Natural killer cell treated with Interleukin-12 subunit alpha and Interleukin-12 subunit beta and Interleukin-15 and Interleukin-18, amount 100 ng/mL, for 72 hours (primary cell): ENCODE measurements at regions not wholly inside any gene's neighbourhood (a gene's known extent, or its start where the extent isn't known, plus 50 kb on each side); places are given as distances from the start of the nearest gene placed in this dataset.
"Not testable (repeated sequence)": the region's sequence is repeated elsewhere in the genome, so short reads cannot be mapped to it uniquely, and the experiment has no call there.

Experiments
- ATAC-seq, 2 donors: fragments of 150-1000 bp; cut with Tn5 transposase in 1 of 2; sonication (Bioruptor Pico), chemical (Tn5 transposase) in 1 of 2; 2 replicates each; pipeline ENCODE4 v1.10.0; 2021
- DNase-seq: peaks from one replicate; pipeline ENCODE4 v3.0.0; 2022; ENCODE audit warnings: low spot score
- H3K27ac Mint-ChIP-seq, 2 donors: 1 replicate in 1 of 2; 2 replicates in 1 of 2; pipeline ENCODE4 v1.8.0; 2022; ENCODE audit warnings: mixed read lengths in 2 of 2, mild to moderate bottlenecking in 1 of 2, moderate library complexity in 1 of 2
- H3K27me3 Mint-ChIP-seq, 2 donors: 1 replicate in 1 of 2; 2 replicates in 1 of 2; pipeline ENCODE4 v1.8.0; 2022; ENCODE audit warnings: mixed read lengths in 2 of 2
- H3K36me3 Mint-ChIP-seq: one replicate; pipeline ENCODE4 v1.8.0; 2022; ENCODE audit warnings: mixed read lengths
- H3K4me1 Mint-ChIP-seq, 2 donors: 1 replicate in 1 of 2; 2 replicates in 1 of 2; pipeline ENCODE4 v1.8.0; 2022; ENCODE audit warnings: low read depth in 2 of 2, mixed read lengths in 2 of 2, mild to moderate bottlenecking in 1 of 2
- H3K4me3 Mint-ChIP-seq: one replicate; pipeline ENCODE4 v1.8.0; 2022; ENCODE audit warnings: mixed read lengths
- H3K9me3 Mint-ChIP-seq: 2 replicates; pipeline ENCODE4 v1.8.0; 2022; ENCODE audit warnings: mixed read lengths

DNA sequence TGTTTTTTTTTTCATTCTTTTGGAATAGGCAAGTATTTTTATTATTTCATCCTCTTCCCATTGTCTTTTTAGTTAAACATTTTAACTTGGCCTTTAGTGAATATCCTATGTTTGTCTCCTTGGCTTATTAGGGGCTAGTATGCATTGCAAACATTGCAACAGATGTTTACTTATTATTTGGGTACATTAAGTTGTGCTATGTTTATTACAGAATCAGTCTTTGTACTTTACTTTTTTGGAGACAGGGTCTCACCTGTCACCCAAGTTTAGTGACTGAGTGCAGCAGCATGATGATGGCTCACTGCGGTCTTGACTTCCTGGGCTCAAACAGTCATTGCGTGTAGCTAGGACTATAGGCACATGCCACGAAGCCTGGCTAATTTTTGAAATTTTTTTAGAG lies 51.1 kb upstream of the NUDT6 start:
- Mint-ChIP-seq H3K4me3 (no peak overlapping the region), H3K9me3 (no peaks in the 10 kb centered on the region), H3K27me3 (no peaks in the 10 kb centered on the region)

GRCh38 chr4:122976111-122976510 lies 53.7 kb upstream of the NUDT6 start:
- peaks cover 18% of the 10 kb centered on the region for H3K36me3 Mint-ChIP-seq
- no peaks in the 10 kb centered on the region for H3K9me3 Mint-ChIP-seq
- H3K4me3 Mint-ChIP-seq: no peak overlapping the region
- no peak overlapping the region for H3K27ac Mint-ChIP-seq
- DNase-seq (no peak), ATAC-seq (no peak)
- no peaks in the 10 kb centered on the region for H3K27me3 Mint-ChIP-seq
- H3K4me1 Mint-ChIP-seq: no peaks in the 10 kb centered on the region

More for the DNA sequence above, 51.1 kb upstream of the NUDT6 start:
- no peak overlapping the region for H3K27ac Mint-ChIP-seq
- DNase-seq (no peak), ATAC-seq (no peak)
- H3K36me3 Mint-ChIP-seq: peaks cover 6% of the 10 kb centered on the region
- H3K4me1 Mint-ChIP-seq: peaks cover 0 to 2% of the 10 kb centered on the region in 2 donors

GRCh38 chr4:122977103-122977502 lies 54.7 kb upstream of the NUDT6 start:
- Mint-ChIP-seq H3K27ac (no peak overlapping the region), H3K36me3 (peaks cover 18% of the 10 kb centered on the region), H3K27me3 (no peaks in the 10 kb centered on the region), H3K4me1 (no peaks in the 10 kb centered on the region), H3K4me3 (no peak overlapping the region), H3K9me3 (no peaks in the 10 kb centered on the region)
- DNase-seq: no peak
- no peak for ATAC-seq

GRCh38 chr4:122978109-122978508 lies 55.7 kb upstream of the NUDT6 start:
- H3K4me1 Mint-ChIP-seq: peaks cover 0 to 1% of the 10 kb centered on the region in 2 donors
- no peak overlapping the region for H3K27ac Mint-ChIP-seq
- peaks cover 18% of the 10 kb centered on the region for H3K36me3 Mint-ChIP-seq
- H3K9me3 Mint-ChIP-seq: no peaks in the 10 kb centered on the region
- DNase-seq (no peak), ATAC-seq (no peak)
- H3K4me3 Mint-ChIP-seq: no peak overlapping the region
- H3K27me3 Mint-ChIP-seq: no peaks in the 10 kb centered on the region

DNA sequence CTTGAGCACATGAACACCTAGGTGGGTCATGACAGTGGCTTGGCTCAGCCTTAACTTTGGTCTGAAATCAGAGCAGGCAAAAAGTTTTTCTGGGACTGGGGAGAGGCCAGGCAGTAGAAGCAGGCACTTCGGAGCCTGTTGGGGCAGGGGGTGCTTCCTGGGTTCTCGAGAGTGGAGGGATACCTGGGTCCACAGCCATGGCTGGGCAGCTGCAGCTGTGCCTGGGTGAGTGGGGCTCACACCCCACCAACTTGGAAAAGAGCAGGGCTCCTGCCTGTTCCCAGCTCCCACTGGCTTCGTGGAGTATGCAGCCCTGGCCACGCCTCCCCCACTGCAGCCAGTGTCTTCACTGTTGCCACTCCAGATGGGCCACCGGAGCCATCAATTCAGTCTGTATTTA lies 56.4 kb upstream of the NUDT6 start:
- H3K4me1 Mint-ChIP-seq: peaks cover 2 to 6% of the 10 kb centered on the region in 2 donors
- H3K36me3 Mint-ChIP-seq: peaks cover 24% of the 10 kb centered on the region
- DNase-seq: no peak
- no peaks in the 10 kb centered on the region for H3K27me3 Mint-ChIP-seq
- H3K4me3 Mint-ChIP-seq: no peak overlapping the region
- H3K9me3 Mint-ChIP-seq: peaks cover 3% of the 10 kb centered on the region
- no peak overlapping the region for H3K27ac Mint-ChIP-seq
- ATAC-seq: peak in 1 of 2 donors; percentile 24

DNA sequence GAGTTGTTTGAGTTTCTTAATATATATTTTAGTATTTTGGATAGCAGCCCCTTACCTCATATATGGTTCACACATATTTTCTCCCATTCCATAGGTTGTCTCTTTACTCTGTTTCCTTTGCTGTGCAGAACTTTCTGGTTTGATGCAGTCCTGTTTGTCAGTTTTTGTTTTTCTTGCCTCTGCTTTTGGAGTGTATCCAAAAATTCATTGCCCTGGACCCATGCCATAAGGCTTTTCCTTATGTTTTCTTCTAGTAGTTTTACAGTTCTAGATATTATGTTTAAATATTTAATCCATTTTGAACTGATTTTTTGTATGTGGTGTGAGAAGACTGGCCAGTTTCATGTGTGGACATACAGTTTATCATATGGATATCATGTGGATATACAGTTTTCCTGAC lies 58.5 kb upstream of the NUDT6 start:
- H3K27ac Mint-ChIP-seq: no peak overlapping the region

GRCh38 chr4:122988696-122989095 lies 66.3 kb upstream of the NUDT6 start:
- peaks cover 25% of the 10 kb centered on the region for H3K9me3 Mint-ChIP-seq
- no peaks in the 10 kb centered on the region for H3K27me3 Mint-ChIP-seq
- peaks cover under 1 to 5% of the 10 kb centered on the region in 2 donors for H3K4me1 Mint-ChIP-seq
- ATAC-seq (no peak), DNase-seq (no peak)
- H3K36me3 Mint-ChIP-seq: peaks cover 57% of the 10 kb centered on the region
- no peak overlapping the region for H3K4me3 Mint-ChIP-seq
- H3K27ac Mint-ChIP-seq: no peak overlapping the region

More for the DNA sequence above, 58.5 kb upstream of the NUDT6 start:
- H3K36me3 Mint-ChIP-seq: peaks cover 36% of the 10 kb centered on the region
- DNase-seq (no peak), ATAC-seq (no peak)
- H3K27me3 Mint-ChIP-seq: no peaks in the 10 kb centered on the region
- H3K4me1 Mint-ChIP-seq: peaks cover 2 to 11% of the 10 kb centered on the region in 2 donors
- H3K9me3 Mint-ChIP-seq: peaks cover 8% of the 10 kb centered on the region
- no peak overlapping the region for H3K4me3 Mint-ChIP-seq

DNA sequence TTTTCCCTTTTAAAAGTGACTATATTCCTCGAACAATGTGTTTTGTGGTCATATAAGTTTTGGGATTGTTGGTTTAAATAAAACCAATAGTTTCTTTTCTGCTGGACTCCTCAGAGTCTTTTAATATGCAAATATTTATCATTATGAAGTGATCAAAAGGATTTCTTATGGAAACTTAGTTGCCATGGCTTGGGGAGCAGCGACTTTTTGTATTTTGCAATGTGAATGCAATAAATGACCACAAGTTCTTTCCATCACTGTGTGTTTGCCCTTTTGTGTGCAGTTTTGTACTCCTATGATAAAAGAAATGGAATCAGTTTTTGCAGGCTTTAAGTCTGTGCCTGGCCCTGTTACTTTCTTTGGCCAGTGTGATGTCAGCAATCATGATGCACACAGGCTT lies 68.5 kb upstream of the NUDT6 start:
- Mint-ChIP-seq H3K9me3 (peaks cover 19% of the 10 kb centered on the region), H3K27me3 (no peaks in the 10 kb centered on the region), H3K4me3 (no peak overlapping the region), H3K27ac (no peak overlapping the region), H3K4me1 (peaks cover 0 to 1% of the 10 kb centered on the region in 2 donors), H3K36me3 (peaks cover 38% of the 10 kb centered on the region)
- DNase-seq (no peak), ATAC-seq (no peak)

DNA sequence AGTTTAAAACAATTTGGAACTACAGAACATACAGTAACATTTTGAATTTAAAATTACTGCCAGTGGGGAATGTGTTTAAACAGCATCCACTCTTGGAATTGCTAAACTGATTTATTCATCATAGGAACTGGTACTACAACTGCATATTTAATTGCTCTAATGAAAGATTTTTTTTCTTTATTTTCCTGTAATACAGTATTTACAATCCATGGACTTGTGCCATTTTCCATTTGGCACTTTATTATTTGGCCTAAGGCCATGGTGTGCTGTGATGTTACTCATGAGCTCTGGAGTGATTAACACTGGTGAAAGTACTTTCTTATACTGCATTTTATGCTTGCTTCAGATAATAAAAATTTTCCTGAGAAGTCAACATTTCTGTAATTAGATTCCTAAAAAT lies 69.7 kb upstream of the NUDT6 start:
- Mint-ChIP-seq H3K4me3 (no peak overlapping the region), H3K27ac (no peak overlapping the region), H3K4me1 (peaks cover 5 to 7% of the 10 kb centered on the region in 2 donors), H3K9me3 (peaks cover 16% of the 10 kb centered on the region), H3K36me3 (peaks cover 27% of the 10 kb centered on the region), H3K27me3 (no peaks in the 10 kb centered on the region)
- ATAC-seq (no peak), DNase-seq (no peak)

DNA sequence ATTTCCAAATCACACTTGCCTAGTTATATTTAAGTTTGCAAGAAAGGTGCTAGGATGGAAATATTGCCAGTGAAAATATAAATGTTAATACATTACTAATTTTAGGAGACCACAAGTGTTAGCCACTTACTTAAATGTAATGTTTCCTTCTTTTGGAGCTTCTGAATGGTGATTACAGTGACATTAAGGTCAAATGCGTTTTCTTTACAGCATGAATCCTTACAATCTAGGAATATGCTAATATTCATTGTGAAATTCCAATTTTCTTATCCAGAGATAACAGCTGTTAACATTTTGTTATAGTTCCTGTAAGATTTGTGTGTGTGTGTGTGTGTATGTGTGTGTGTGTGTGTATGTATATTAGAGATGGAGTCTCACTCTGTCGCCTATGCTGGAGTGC lies 70.2 kb upstream of the NUDT6 start:
- H3K36me3 Mint-ChIP-seq: peaks cover 21% of the 10 kb centered on the region

GRCh38 chr4:122996350-122996749 lies 74.0 kb upstream of the NUDT6 start:
- Mint-ChIP-seq H3K4me3 (no peak overlapping the region), H3K36me3 (peaks cover 5% of the 10 kb centered on the region), H3K27ac (no peak overlapping the region), H3K27me3 (no peaks in the 10 kb centered on the region), H3K9me3 (peaks cover 3% of the 10 kb centered on the region), H3K4me1 (peaks cover 11 to 16% of the 10 kb centered on the region in 2 donors)
- no peak for DNase-seq
- ATAC-seq: no peak

More for the DNA sequence above, 70.2 kb upstream of the NUDT6 start:
- H3K27ac Mint-ChIP-seq: no peak overlapping the region
- ATAC-seq: no peak
- no peaks in the 10 kb centered on the region for H3K27me3 Mint-ChIP-seq
- DNase-seq: no peak
- peaks cover 12% of the 10 kb centered on the region for H3K9me3 Mint-ChIP-seq
- H3K4me3 Mint-ChIP-seq: no peak overlapping the region
- peaks cover 6 to 12% of the 10 kb centered on the region in 2 donors for H3K4me1 Mint-ChIP-seq

- Mint-ChIP-seq H3K27ac (no peak overlapping the region), H3K4me3 (no peak overlapping the region), H3K27me3 (no peaks in the 10 kb centered on the region), H3K9me3 (peaks cover 3% of the 10 kb centered on the region), H3K4me1 (peaks cover 11 to 16% of the 10 kb centered on the region in 2 donors), H3K36me3 (peaks cover 7% of the 10 kb centered on the region)
- DNase-seq (no peak), ATAC-seq (peak in 1 of 2 donors; percentile 63)
Measured at GRCh38 chr4:122997463-122998101, 75.2 kb upstream of the NUDT6 start.

DNA sequence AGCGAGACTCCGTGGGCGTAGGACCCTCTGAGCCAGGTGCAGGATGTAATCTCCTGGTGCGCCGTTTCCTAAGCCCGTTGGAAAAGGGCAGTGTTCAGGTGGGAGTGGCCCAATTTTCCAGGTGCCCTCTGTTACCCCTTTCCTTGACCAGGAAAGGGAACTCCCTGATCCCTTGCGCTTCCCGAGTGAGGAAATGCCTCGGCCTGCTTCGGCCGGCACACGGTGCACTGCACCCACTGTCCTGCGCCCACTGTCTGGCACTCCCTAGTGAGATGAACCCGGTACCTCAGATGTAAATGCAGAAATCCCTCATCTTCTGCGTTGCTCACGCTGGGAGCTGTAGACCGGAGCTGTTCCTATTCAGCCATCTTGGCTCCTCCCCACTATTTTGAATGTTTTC lies 81.7 kb upstream of the NUDT6 start:
- H3K4me3 Mint-ChIP-seq, H3K27me3 Mint-ChIP-seq, ATAC-seq, H3K9me3 Mint-ChIP-seq, H3K4me1 Mint-ChIP-seq, H3K27ac Mint-ChIP-seq, DNase-seq: not testable (repeated sequence)
- peaks cover 24% of the 10 kb centered on the region for H3K36me3 Mint-ChIP-seq

DNA sequence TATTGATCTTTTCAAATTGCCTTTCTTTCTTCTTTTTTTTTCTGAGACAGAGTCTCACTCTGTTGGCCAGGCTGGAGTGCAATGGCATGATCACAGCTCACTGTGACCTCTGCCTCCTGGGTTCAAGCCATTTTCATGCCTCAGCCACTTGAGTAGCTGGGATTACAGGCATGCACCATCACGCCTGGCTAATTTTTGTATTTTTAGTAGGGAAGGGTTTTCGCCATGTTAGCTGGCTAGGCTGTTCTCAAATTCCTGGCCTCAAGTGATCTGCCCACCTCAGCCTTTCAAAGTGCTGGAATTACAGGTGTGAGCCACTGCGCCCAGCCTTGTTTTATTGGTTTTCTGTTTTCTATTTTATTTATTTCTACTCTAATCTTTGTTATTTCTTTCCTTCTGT lies 82.7 kb upstream of the NUDT6 start:
- ATAC-seq, H3K9me3 Mint-ChIP-seq, H3K4me3 Mint-ChIP-seq, H3K27ac Mint-ChIP-seq, H3K27me3 Mint-ChIP-seq, H3K4me1 Mint-ChIP-seq, DNase-seq: not testable (repeated sequence)
- peaks cover 24% of the 10 kb centered on the region for H3K36me3 Mint-ChIP-seq

DNA sequence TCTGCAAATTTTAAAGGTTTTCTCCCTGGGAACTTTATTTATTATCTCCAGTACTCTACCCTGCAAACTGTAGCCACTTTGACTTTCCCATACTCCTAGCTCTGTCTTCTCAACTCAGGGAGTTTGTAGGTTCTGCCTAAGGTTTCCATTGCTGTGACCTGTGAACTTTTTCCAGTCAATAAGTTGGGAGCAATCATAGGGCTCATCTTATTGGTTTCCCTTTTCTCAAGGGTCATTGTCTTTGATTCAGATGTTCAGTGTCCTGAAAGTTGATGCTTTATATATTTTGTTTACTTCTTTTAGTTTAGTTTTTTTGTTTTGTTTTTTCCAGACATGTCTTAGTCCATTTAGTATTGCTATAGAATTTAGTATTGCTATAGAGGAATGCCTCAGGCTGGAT lies 85.3 kb upstream of the NUDT6 start:
- peaks cover 16% of the 10 kb centered on the region for H3K36me3 Mint-ChIP-seq
- no peak overlapping the region for H3K27ac Mint-ChIP-seq
- ATAC-seq: no peak
- H3K4me1 Mint-ChIP-seq: peaks cover 5 to 8% of the 10 kb centered on the region in 2 donors
- H3K4me3 Mint-ChIP-seq: no peak overlapping the region
- H3K27me3 Mint-ChIP-seq: no peaks in the 10 kb centered on the region
- no peak for DNase-seq
- H3K9me3 Mint-ChIP-seq: no peaks in the 10 kb centered on the region
